ENCODE measurements at regions not wholly inside any gene's neighbourhood (a gene's known extent, or its start where the extent isn't known, plus 50 kb on each side); places are given as distances from the start of the nearest gene placed in this dataset.

GRCh38 chr13:67742478-67742877 is 512.3 kb upstream of the PCDH9 start:
- Histone ChIP-seq H3K9me3 (ENCODE audit: low read depth) (no peaks in the 10 kb centered on the region), H2AFZ (replicated peaks) (peak overlapping the region; percentile 43), H3K79me2 (ENCODE audit: low read depth) (no peaks in the 10 kb centered on the region), H4K20me1 (ENCODE audit: low read depth) (no peaks in the 10 kb centered on the region), H3K4me3 (no peak overlapping the region), H3K27me3 (no peaks in the 10 kb centered on the region), H3F3A (ENCODE audit: low read depth) (peaks cover 6% of the 10 kb centered on the region), H3K36me3 (no peaks in the 10 kb centered on the region), H3K9ac (no peak overlapping the region), H3K27ac (no peak overlapping the region), H3K4me1 (peaks cover 6% of the 10 kb centered on the region), H3K4me2 (no peak overlapping the region)
- no peak for DNase-seq (ENCODE audit: low spot score)
- no peaks in the 10 kb centered on the region for H3K9me3 Mint-ChIP-seq
- no peak for TF ChIP-seq CTCF (IDR thresholded peaks at IDR 0.05)
- no peak for TF ChIP-seq EZH2 (IDR thresholded peaks at IDR 0.05)
- no peak for TF ChIP-seq EZH2phosphoT487 (IDR thresholded peaks at IDR 0.05)
- H3K4me1 Mint-ChIP-seq, result peaks cover 22% of the 10 kb centered on the region
- H3K27me3 Mint-ChIP-seq (ENCODE audit: insufficient read depth, low read depth), result peaks cover 2% of the 10 kb centered on the region
- H3K36me3 Mint-ChIP-seq, result peaks cover 8% of the 10 kb centered on the region
- peak overlapping the region; percentile 30 for H3K27ac Mint-ChIP-seq
- H3K4me3 Mint-ChIP-seq, result no peak overlapping the region

- Histone ChIP-seq H3K4me1 (peaks cover 20% of the 10 kb centered on the region), H3F3A (ENCODE audit: low read depth) (peaks cover 21% of the 10 kb centered on the region), H3K9ac (no peak overlapping the region), H3K79me2 (ENCODE audit: low read depth) (no peaks in the 10 kb centered on the region), H3K27ac (peak overlapping the region; percentile 49), H3K9me3 (ENCODE audit: low read depth) (no peaks in the 10 kb centered on the region), H4K20me1 (ENCODE audit: low read depth) (no peaks in the 10 kb centered on the region), H2AFZ (replicated peaks) (no peak overlapping the region), H3K27me3 (no peaks in the 10 kb centered on the region), H3K4me2 (no peak overlapping the region), H3K4me3 (no peak overlapping the region), H3K36me3 (no peaks in the 10 kb centered on the region)
- DNase-seq (ENCODE audit: low spot score), result no peak
- H3K27ac Mint-ChIP-seq, result peak overlapping the region; percentile 94
- H3K27me3 Mint-ChIP-seq (ENCODE audit: insufficient read depth, low read depth), result peaks cover 2% of the 10 kb centered on the region
- no peak overlapping the region for H3K4me3 Mint-ChIP-seq
- TF ChIP-seq EZH2 (IDR thresholded peaks at IDR 0.05) (no peak), CTCF (IDR thresholded peaks at IDR 0.05) (no peak), EZH2phosphoT487 (IDR thresholded peaks at IDR 0.05) (no peak)
- peaks cover 8% of the 10 kb centered on the region for H3K36me3 Mint-ChIP-seq
- no peaks in the 10 kb centered on the region for H3K9me3 Mint-ChIP-seq
- peaks cover 34% of the 10 kb centered on the region for H3K4me1 Mint-ChIP-seq
Observed at GRCh38 chr13:67740871-67741535, 510.9 kb upstream of the PCDH9 start.

- peaks cover 2% of the 10 kb centered on the region for H3K27me3 Mint-ChIP-seq (ENCODE audit: insufficient read depth, low read depth)
- Histone ChIP-seq H2AFZ (replicated peaks) (no peak overlapping the region), H3K79me2 (ENCODE audit: low read depth) (no peaks in the 10 kb centered on the region), H3K27ac (peak overlapping the region; percentile 21), H4K20me1 (ENCODE audit: low read depth) (no peaks in the 10 kb centered on the region), H3K4me2 (peak overlapping the region; percentile 29), H3K9me3 (ENCODE audit: low read depth) (no peaks in the 10 kb centered on the region), H3K27me3 (no peaks in the 10 kb centered on the region), H3K36me3 (no peaks in the 10 kb centered on the region), H3K4me1 (peaks cover 31% of the 10 kb centered on the region), H3K4me3 (no peak overlapping the region), H3F3A (ENCODE audit: low read depth) (peaks cover 29% of the 10 kb centered on the region), H3K9ac (no peak overlapping the region)
- H3K36me3 Mint-ChIP-seq, result peaks cover 10% of the 10 kb centered on the region
- H3K4me3 Mint-ChIP-seq, result no peak overlapping the region
- TF ChIP-seq EZH2 (IDR thresholded peaks at IDR 0.05) (no peak), CTCF (IDR thresholded peaks at IDR 0.05) (peak; percentile 71)
- peak; percentile 68 for DNase-seq (ENCODE audit: low spot score)
- H3K9me3 Mint-ChIP-seq, result peaks cover 3% of the 10 kb centered on the region
- H3K27ac Mint-ChIP-seq, result peak overlapping the region; percentile 53
- peaks cover 36% of the 10 kb centered on the region for H3K4me1 Mint-ChIP-seq
Observed at GRCh38 chr13:67736646-67737420, 506.7 kb upstream of the PCDH9 start.

All from neural progenitor cell (in vitro differentiated cells).